H1 (cell line): ENCODE measurements at regions not wholly inside any gene's neighbourhood (a gene's known extent, or its start where the extent isn't known, plus 50 kb on each side); places are given as distances from the start of the nearest gene placed in this dataset.

Experiments
- CTCF ChIA-PET: fragments of 300-600 bp; sonication (Branson Sonifier 250); formaldehyde crosslinking; loops from one replicate; lab custom pipeline; 2021; ENCODE audit not compliant: partially characterized antibody; lab: Charles Lee
- POLR2A ChIA-PET: fragments of 300-600 bp; sonication (Branson Sonifier 250); formaldehyde crosslinking; loops from one replicate; lab custom pipeline; 2021; ENCODE audit warnings: inconsistent platforms; ENCODE audit not compliant: partially characterized antibody; lab: Charles Lee
- DNase-seq, 2 experiments: peaks; one replicate each; pipeline versions ENCODE4 v3.0.0 to v3.0.0-alpha.2; 2010 to 2022; ENCODE audit warnings: low spot score in 2 of 2, low read depth in 1 of 2, mixed read lengths in 1 of 2
- FAIRE-seq: peaks from 2 replicates; lab custom pipeline; 2011; peaks lifted over from hg19 to GRCh38; lab: Jason Lieb, UNC
- H2AFZ ChIP-seq: 2 replicates; pipeline ENCODE4 v1.8.1; 2012; ENCODE audit warnings: low read length, inconsistent platforms
- H2AK5ac ChIP-seq: 2 replicates; pipeline ENCODE4 v1.6.1; 2013; ENCODE audit warnings: low read depth, low read length
- H2BK120ac ChIP-seq: replicated peaks from 2 replicates; pipeline ENCODE3; 2013; ENCODE audit warnings: low read depth, low read length, inconsistent platforms
- H2BK12ac ChIP-seq: 2 replicates; pipeline ENCODE4 v1.6.1; 2013; ENCODE audit warnings: low read depth, low read length
- H2BK15ac ChIP-seq: 2 replicates; pipeline ENCODE4 v1.6.1; 2013; ENCODE audit warnings: low read length
- H2BK20ac ChIP-seq: 2 replicates; pipeline ENCODE4 v1.6.1; 2013; ENCODE audit warnings: low read length
- H2BK5ac ChIP-seq: 2 replicates; pipeline ENCODE4 v1.6.1; 2013; ENCODE audit warnings: low read depth, low read length
- H3K14ac ChIP-seq: 2 replicates; pipeline ENCODE4 v1.6.1; 2013; ENCODE audit warnings: inconsistent platforms; ENCODE audit not compliant: insufficient read length
- H3K18ac ChIP-seq: 2 replicates; pipeline ENCODE4 v1.6.1; 2013; ENCODE audit warnings: low read length; ENCODE audit errors: extremely low read depth
- H3K23ac ChIP-seq: 2 replicates; pipeline ENCODE4 v1.6.1; 2013; ENCODE audit warnings: inconsistent platforms; ENCODE audit not compliant: insufficient read length
- H3K23me2 ChIP-seq: 2 replicates; pipeline ENCODE4 v1.6.1; 2013; ENCODE audit warnings: low read depth, low read length
- H3K27ac ChIP-seq: 2 replicates; pipeline ENCODE4 v1.6.1; 2011; ENCODE audit warnings: low read depth, low read length, inconsistent platforms
- H3K27me3 ChIP-seq, 4 experiments: replicated peaks in 1 of 4; 1 replicate in 1 of 4; 2 replicates in 3 of 4; pipeline versions ENCODE4 v1.6.1 to v1.8.1; 2011 to 2013; ENCODE audit warnings: low read length in 3 of 4, mild to moderate bottlenecking in 3 of 4, inconsistent platforms in 2 of 4, mixed read lengths in 2 of 4, moderate library complexity in 1 of 4; ENCODE audit not compliant: control insufficient read depth in 3 of 4, insufficient read depth in 3 of 4; ENCODE audit errors: extremely low read depth in 1 of 4
- H3K36me3 ChIP-seq, 4 experiments: 2 replicates each; pipeline versions ENCODE4 v1.6.1 to v1.8.1; 2011 to 2013; ENCODE audit warnings: mild to moderate bottlenecking in 4 of 4, low read length in 3 of 4, moderate library complexity in 2 of 4, control low read depth in 1 of 4, inconsistent platforms in 1 of 4; ENCODE audit not compliant: insufficient read depth in 4 of 4, control insufficient read depth in 2 of 4
- H3K4ac ChIP-seq: replicated peaks from 2 replicates; pipeline ENCODE3; 2013; ENCODE audit warnings: low read length, low read depth, mixed read lengths, inconsistent platforms; ENCODE audit not compliant: insufficient read length
- H3K4me1 ChIP-seq, 4 experiments: replicated peaks in 1 of 4; 1 replicate in 1 of 4; 2 replicates in 3 of 4; pipeline versions ENCODE4 v1.6.1 to v1.8.1; 2011 to 2013; ENCODE audit warnings: low read length in 3 of 4, inconsistent platforms in 2 of 4, mixed read lengths in 1 of 4; ENCODE audit not compliant: insufficient read depth in 4 of 4, control insufficient read depth in 3 of 4
- H3K4me2 ChIP-seq, 2 experiments: 2 replicates each; pipeline versions ENCODE4 v1.6.1 to v1.8.1; 2011 to 2013; ENCODE audit warnings: low read depth in 2 of 2, low read length in 2 of 2, control low read depth in 1 of 2, inconsistent platforms in 1 of 2, mild to moderate bottlenecking in 1 of 2; ENCODE audit not compliant: insufficient read depth in 1 of 2
- H3K4me3 ChIP-seq, 4 experiments: fragments of 200-600, 300-600 bp in 1 of 4; sonication (generic), shearing (Covaris generic), sonication (Bioruptor Twin) in 1 of 4; 2 replicates each; pipeline versions ENCODE4 v1.5.1 to v1.8.1; 2011 to 2016; ENCODE audit warnings: low read length in 4 of 4, low read depth in 3 of 4, control low read depth in 2 of 4, inconsistent platforms in 2 of 4, mild to moderate bottlenecking in 2 of 4, mixed read lengths in 1 of 4, moderate library complexity in 1 of 4; ENCODE audit not compliant: insufficient read depth in 2 of 4; ENCODE audit errors: extremely low read depth in 1 of 4
- H3K56ac ChIP-seq: replicated peaks from 2 replicates; pipeline ENCODE3; 2013; ENCODE audit warnings: low read depth, mild to moderate bottlenecking, mixed read lengths, low read length, inconsistent platforms; ENCODE audit not compliant: insufficient read length
- H3K79me1 ChIP-seq: 2 replicates; pipeline ENCODE4 v1.6.1; 2013; ENCODE audit warnings: low read depth, low read length, control low read depth
- H3K79me2 ChIP-seq, 2 experiments: 2 replicates each; pipeline versions ENCODE4 v1.6.1 to v1.8.1; 2012 to 2013; ENCODE audit warnings: low read length in 2 of 2, mild to moderate bottlenecking in 2 of 2, inconsistent platforms in 1 of 2; ENCODE audit not compliant: insufficient read depth in 2 of 2, control insufficient read depth in 1 of 2
- H3K9ac ChIP-seq, 4 experiments: replicated peaks in 1 of 4; 1 replicate in 1 of 4; 2 replicates in 3 of 4; pipeline versions ENCODE4 v1.6.1 to v1.8.1; 2011 to 2013; ENCODE audit warnings: low read depth in 3 of 4, low read length in 3 of 4, control low read depth in 2 of 4, mild to moderate bottlenecking in 2 of 4, moderate library complexity in 2 of 4, inconsistent platforms in 1 of 4; ENCODE audit errors: extremely low read depth in 1 of 4
- H3K9me3 ChIP-seq, 2 experiments: 2 replicates each; pipeline versions ENCODE4 v1.6.1 to v1.8.1; 2012 to 2013; ENCODE audit warnings: mild to moderate bottlenecking in 2 of 2, moderate library complexity in 2 of 2, control low read depth in 1 of 2, inconsistent platforms in 1 of 2, low read depth in 1 of 2, low read length in 1 of 2, mixed read lengths in 1 of 2; ENCODE audit not compliant: insufficient read depth in 2 of 2
- H4K20me1 ChIP-seq, 2 experiments: replicated peaks in 1 of 2; 2 replicates each; pipeline versions ENCODE3 to v1.8.1; 2011 to 2013; ENCODE audit warnings: inconsistent platforms in 2 of 2, low read length in 2 of 2, mild to moderate bottlenecking in 1 of 2; ENCODE audit not compliant: insufficient read depth in 2 of 2, control insufficient read depth in 1 of 2
- H4K5ac ChIP-seq: 2 replicates; pipeline ENCODE4 v1.6.1; 2013; ENCODE audit warnings: low read length, low read depth, mixed read lengths, inconsistent platforms; ENCODE audit not compliant: insufficient read length
- H4K8ac ChIP-seq: 2 replicates; pipeline ENCODE4 v1.8.0; 2013; ENCODE audit warnings: mild to moderate bottlenecking, moderate library complexity, low read length, inconsistent platforms; ENCODE audit not compliant: insufficient read depth; ENCODE audit errors: extremely low read depth
- H4K91ac ChIP-seq: replicated peaks from 2 replicates; pipeline ENCODE3; 2013; ENCODE audit warnings: low read length, mixed read lengths, inconsistent platforms; ENCODE audit not compliant: insufficient read length
- EP300 ChIP-seq, 2 experiments: IDR thresholded peaks; 1 replicate in 1 of 2; 2 replicates in 1 of 2; pipeline ENCODE4 v1.6.1; 2011 to 2012; ENCODE audit warnings: low read depth in 2 of 2, low read length in 2 of 2, mild to moderate bottlenecking in 2 of 2, borderline replicate concordance in 1 of 2, inconsistent platforms in 1 of 2, moderate library complexity in 1 of 2
- GABPA ChIP-seq: IDR thresholded peaks from 2 replicates; pipeline ENCODE4 v1.6.1; 2011; ENCODE audit warnings: mild to moderate bottlenecking, low read length, moderate library complexity, borderline replicate concordance; ENCODE audit not compliant: insufficient read depth
- JUN ChIP-seq: IDR thresholded peaks from 2 replicates; pipeline ENCODE4 v1.6.1; 2011; ENCODE audit warnings: low read depth, mild to moderate bottlenecking, improper control_type of control experiment, low read length
- KDM5A ChIP-seq: fragments of 200-600 bp; IDR thresholded peaks from 2 replicates; pipeline ENCODE4 v1.7.1; 2012; ENCODE audit warnings: mild to moderate bottlenecking, low read length, inconsistent platforms, mixed read lengths
- MAX ChIP-seq: IDR thresholded peaks from 2 replicates; pipeline ENCODE4 v1.6.1; 2012; ENCODE audit warnings: inconsistent platforms
- NRF1 ChIP-seq: IDR thresholded peaks from 2 replicates; pipeline ENCODE4 v1.6.1; 2011; ENCODE audit warnings: mild to moderate bottlenecking, low read depth, low read length, improper control_type of control experiment
- POU5F1 ChIP-seq: IDR thresholded peaks from 2 replicates; pipeline ENCODE4 v1.6.1; 2011; ENCODE audit warnings: low read depth, mild to moderate bottlenecking, low read length, moderate library complexity
- SRF ChIP-seq: IDR thresholded peaks from 2 replicates; pipeline ENCODE4 v1.6.1; 2011; ENCODE audit warnings: mild to moderate bottlenecking, low read depth, low read length, moderate library complexity
- TAF7 ChIP-seq: optimal IDR thresholded peaks from 2 replicates; pipeline ENCODE3; 2011; ENCODE audit warnings: low read depth, mild to moderate bottlenecking, inconsistent platforms, low read length, moderate library complexity, borderline replicate concordance
- WGBS, 2 experiments: shearing (Covaris generic) in 1 of 2; methylation state at CpG; one replicate each; pipeline versions ENCODE4 v1.1.6 to v1.1.7; 2013 to 2015; ENCODE audit warnings: low lambda C conversion rate in 2 of 2, mixed read lengths in 2 of 2, inconsistent platforms in 1 of 2, low coverage in 1 of 2, missing lambda C conversion rate in 1 of 2; ENCODE audit not compliant: insufficient replicate concordance in 2 of 2, insufficient coverage in 1 of 2, insufficient read length in 1 of 2; ENCODE audit errors: extremely low coverage in 1 of 2, missing lambda C conversion rate in 1 of 2; 5-methylcytosine and 5-hydroxymethylcytosine counted together

DNA sequence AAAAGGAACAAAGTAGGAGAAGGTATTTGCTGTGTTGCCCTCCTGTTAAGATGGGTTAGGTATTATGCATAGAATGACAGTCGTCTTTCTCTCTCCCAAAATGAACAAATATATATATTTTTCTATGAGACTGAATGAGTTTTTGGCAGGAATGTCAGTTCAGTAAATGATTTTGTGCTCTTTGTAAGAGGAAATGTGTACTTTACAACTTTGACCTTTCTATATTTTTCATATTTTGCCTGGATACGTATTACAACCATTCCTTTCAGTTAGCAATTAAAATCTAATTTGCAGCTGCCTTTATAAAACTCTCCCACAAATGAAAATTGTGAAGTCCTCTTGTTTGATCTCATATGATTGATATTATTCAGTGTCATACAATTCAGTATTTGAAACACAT is 336.6 kb upstream of the MEOX2 start:
- H2BK5ac ChIP-seq = no peak overlapping the region
- 100% methylated on average over 2 of the region's 2 CpGs; no CpG with 5 or more reads in 1 of the 2 experiments for WGBS, 2 experiments
- no peaks in the 10 kb centered on the region for H3K23me2 ChIP-seq
- H2BK12ac ChIP-seq = no peak overlapping the region
- no peak overlapping the region for H2BK20ac ChIP-seq
- H2AK5ac ChIP-seq = no peak overlapping the region
- H3K27me3 ChIP-seq = no peaks in the 10 kb centered on the region
- no peak overlapping the region for H4K8ac ChIP-seq
- no peak overlapping the region for H4K91ac ChIP-seq
- TF ChIP-seq SRF = no peak
- no peak for TF ChIP-seq MAX
- TF ChIP-seq TAF7 = no peak
- no peak for TF ChIP-seq GABPA
- TF ChIP-seq KDM5A = no peak
- no peak for TF ChIP-seq NRF1
- no peak for TF ChIP-seq JUN
- no peak for TF ChIP-seq EP300 (IDR thresholded peaks at IDR 0.05; ENCODE audit: borderline replicate concordance in 1 of 2, low read depth in 2 of 2, low read length in 2 of 2)
- TF ChIP-seq POU5F1 = no peak
- no peak overlapping the region for H3K9ac ChIP-seq
- DNase-seq (no peak), FAIRE-seq (no peak)
- no peak overlapping the region for H2AFZ ChIP-seq
- no peak overlapping the region for H3K4me3 ChIP-seq
- no peak overlapping the region for H3K23ac ChIP-seq
- H3K27ac ChIP-seq = no peak overlapping the region
- ChIA-PET POLR2A (no interaction called here), CTCF (no interaction called here)
- no peaks in the 10 kb centered on the region for H4K20me1 ChIP-seq
- H3K36me3 ChIP-seq = no peaks in the 10 kb centered on the region
- H4K5ac ChIP-seq = no peak overlapping the region
- H3K4ac ChIP-seq = no peak overlapping the region
- no peaks in the 10 kb centered on the region for H3K79me1 ChIP-seq
- no peak overlapping the region for H3K18ac ChIP-seq
- no peak overlapping the region for H2BK120ac ChIP-seq
- H3K4me1 ChIP-seq = no peaks in the 10 kb centered on the region
- H3K9me3 ChIP-seq = no peaks in the 10 kb centered on the region
- H3K4me2 ChIP-seq = no peak overlapping the region
- no peaks in the 10 kb centered on the region for H3K79me2 ChIP-seq
- no peak overlapping the region for H3K56ac ChIP-seq
- no peak overlapping the region for H2BK15ac ChIP-seq
- no peak overlapping the region for H3K14ac ChIP-seq
